Activated CD4-positive, CD25-positive, alpha-beta regulatory T cell (primary cell): ENCODE measurements at regions not wholly inside any gene's neighbourhood (a gene's known extent, or its start where the extent isn't known, plus 50 kb on each side); places are given as distances from the start of the nearest gene placed in this dataset.
"Not testable (repeated sequence)": the region's sequence is repeated elsewhere in the genome, so short reads cannot be mapped to it uniquely, and the experiment has no call there.

Experiments
- DNase-seq, 4 experiments: peaks; one replicate each; lab custom pipeline; 2025; lab: John Stamatoyannopoulos, UW

GRCh38 chr6:142016666-142017065 is 116.1 kb upstream of the GJE1 start:
- DNase-seq, result not testable (repeated sequence)

GRCh38 chr6:142015463-142015862 is 117.3 kb upstream of the GJE1 start:
- DNase-seq, result not testable (repeated sequence)

GRCh38 chr6:142015011-142015410 is 117.7 kb upstream of the GJE1 start:
- DNase-seq, result no peak

GRCh38 chr6:142014515-142014914 is 118.2 kb upstream of the GJE1 start:
- no peak for DNase-seq

GRCh38 chr6:142013875-142014495 is 118.7 kb upstream of the GJE1 start:
- no peak for DNase-seq

GRCh38 chr6:142013287-142013686 is 119.4 kb upstream of the GJE1 start:
- DNase-seq, result no peak

GRCh38 chr6:142011775-142012174 is 121.0 kb upstream of the GJE1 start:
- DNase-seq, result no peak

GRCh38 chr6:142011156-142011555 is 121.6 kb upstream of the GJE1 start:
- DNase-seq, result no peak

DNA sequence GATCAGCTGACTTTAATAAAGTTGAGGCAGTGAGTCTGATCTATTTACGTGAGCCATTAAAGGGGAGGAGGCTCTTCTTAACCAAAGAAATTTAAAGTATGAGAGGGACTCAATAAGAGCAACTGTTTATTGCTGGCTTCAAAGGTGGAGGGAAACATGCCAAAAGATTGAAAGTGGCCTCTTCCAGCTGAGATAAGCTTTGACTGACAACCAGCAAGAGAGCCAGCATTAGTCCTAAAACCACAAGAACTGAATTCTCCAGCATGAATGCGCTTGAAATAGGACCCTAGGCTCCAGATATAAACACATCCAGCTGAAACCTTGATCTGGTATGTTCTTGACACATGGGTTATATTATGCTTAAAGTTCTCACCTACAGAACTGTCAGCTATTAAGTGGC is 123.1 kb upstream of the GJE1 start:
- DNase-seq, result no peak

DNA sequence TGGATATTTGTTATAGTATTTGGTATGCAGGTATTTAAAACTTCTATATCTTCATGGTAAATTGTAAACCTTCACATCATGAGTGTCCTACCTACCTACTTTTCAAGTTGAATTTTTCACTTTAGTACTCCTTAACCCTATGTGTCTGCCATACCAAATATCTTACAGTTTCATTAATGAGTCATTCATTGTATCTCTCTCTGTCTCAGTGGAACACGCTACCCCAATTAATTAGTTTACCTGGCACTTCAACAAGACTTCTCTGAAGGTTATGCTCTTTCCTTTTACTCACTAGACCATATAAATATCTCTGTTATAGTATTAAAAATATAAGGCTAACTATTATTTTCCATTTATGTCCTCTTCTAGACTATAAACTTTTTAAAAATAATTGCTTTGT is 123.9 kb upstream of the GJE1 start:
- no peak for DNase-seq

DNA sequence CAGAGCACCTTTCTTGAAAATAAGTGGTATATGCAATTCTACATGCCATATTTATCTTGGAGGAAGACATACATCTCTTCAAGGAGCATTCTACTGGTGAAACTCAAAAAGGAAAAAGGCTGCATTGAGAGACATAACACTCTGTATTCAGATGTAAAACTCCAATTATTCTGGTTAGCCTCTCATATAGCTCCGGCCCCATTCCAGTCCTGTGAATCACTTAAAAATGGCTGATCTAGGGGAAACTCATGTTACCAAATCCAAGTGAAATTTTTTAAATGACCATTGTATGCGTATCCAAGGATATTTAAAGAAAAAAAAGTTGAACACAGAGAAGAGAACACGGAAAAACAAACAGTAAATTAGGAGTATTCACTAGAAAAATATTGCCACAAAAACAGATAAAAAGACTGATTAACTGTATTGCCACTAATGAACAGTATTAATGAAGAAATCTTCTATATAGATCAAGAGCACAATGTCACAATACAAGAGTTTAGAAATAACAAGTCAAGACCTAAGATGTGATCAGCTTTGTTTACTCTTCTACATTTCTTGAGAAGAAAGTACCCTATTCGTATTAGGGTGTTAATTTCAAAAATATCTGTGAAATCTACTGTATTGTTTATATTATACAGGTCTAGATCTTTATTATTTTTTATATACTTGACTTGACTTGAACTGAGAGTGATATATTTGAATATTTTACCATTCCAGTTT is 124.5 kb upstream of the GJE1 start:
- no peak for DNase-seq

DNA sequence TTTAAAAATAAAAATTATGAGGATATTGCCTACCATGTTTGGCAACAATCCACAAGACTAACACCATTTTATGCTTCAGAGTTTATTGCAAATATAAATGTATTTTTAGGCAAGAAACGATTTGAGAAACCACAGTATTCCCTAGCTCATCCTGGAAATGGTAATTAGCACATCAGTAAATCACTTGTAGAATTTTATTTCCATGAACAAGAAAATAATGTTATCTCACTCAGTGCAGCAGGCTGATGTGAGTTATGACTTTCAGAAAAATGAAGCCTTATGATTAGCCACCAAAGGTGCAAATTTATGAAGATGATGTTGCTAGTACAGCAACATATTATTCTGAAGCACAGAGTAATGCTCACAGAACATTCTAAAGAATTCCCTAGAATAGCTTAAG is 127.7 kb upstream of the GJE1 start:
- no peak for DNase-seq

GRCh38 chr6:142002825-142003405 is 129.8 kb upstream of the GJE1 start:
- no peak for DNase-seq

DNA sequence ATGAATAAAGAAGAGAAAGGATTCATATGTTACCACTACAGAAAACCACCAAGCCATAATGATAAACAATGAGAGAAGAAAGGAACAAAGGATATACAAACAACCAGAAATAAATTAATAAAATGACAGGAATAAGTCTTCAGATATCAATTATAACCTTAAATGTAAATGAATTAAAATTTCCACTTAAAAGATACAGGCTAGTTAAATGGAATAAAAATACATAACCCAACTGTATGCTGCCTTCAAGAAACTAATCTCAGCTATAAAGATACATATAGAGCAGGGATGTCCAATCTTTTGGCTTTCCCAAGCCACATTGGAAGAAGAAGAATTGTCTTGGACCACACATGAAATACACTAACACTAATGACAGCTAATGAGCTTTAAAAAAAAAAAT is 135.9 kb upstream of the GJE1 start:
- no peak for DNase-seq

- no peak for DNase-seq
These were observed 140.6 kb upstream of the GJE1 start for GRCh38 chr6:141992109-141992508.

- no peak for DNase-seq
These were observed 141.9 kb upstream of the GJE1 start for GRCh38 chr6:141990840-141991239.

- DNase-seq, result no peak
These were observed 143.1 kb upstream of the GJE1 start for GRCh38 chr6:141989706-141989959.

- no peak for DNase-seq
These were observed 143.6 kb upstream of the GJE1 start for GRCh38 chr6:141988954-141989705.

- DNase-seq, result no peak
These were observed 144.4 kb upstream of the GJE1 start for GRCh38 chr6:141988327-141988726.

DNA sequence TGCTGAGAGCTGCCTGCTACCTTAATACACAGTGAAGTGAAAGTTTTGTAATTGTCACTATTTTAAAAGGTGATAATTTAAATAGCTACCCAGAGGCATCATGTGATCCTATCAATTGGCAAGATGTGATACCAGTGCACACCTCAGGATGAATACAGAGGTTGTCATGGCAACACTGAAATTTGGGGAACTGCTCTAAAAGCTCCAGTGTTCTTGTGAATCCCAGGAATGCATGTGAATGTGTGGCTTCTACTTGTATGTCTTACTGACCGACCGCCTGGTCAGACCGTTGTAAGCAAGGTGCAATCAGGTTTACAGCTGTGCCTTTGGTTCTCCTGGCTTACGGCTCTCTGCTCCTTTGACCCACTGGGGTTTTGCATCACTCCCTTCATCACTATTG is 146.3 kb upstream of the GJE1 start:
- DNase-seq, result no peak

DNA sequence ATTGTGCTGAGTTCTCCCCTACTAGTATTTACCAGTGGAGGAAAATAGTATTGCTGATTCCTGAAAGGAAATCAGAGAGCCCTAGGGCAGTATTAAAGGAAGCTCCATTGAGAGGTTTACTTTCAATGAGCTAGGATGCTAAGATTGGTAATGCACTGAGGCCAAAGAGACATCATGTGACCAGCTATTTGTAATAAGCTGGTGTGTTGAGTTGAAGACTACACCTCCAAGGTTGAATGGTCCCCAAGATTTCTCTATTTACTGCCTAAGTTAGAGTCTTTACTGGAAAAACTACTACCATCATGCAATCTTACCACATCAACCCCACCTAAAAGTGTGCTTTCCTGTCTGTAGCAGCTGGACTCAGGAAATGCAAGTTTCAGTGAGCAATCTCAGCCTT is 151.5 kb upstream of the GJE1 start:
- DNase-seq, result no peak

GRCh38 chr6:141977782-141978181 is 154.9 kb upstream of the GJE1 start:
- DNase-seq, result no peak

DNA sequence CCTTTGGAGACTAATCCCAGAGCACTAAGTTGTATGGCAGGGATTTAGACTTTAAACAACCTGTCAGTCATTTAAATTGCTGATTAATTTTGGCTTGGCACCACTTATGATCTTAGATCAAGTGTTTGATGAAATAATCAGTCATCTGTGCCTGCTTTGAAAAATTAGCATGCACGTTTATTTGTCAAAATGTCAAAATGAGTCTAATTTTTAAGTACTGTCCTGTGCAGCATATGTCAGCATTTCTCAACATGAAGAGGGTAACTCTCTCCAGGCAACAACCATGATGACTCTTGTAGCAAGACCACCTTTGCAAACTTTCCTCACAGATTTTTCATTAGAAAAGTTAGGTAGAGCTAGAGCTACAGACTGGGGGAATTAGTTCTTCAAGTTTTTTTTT is 155.7 kb upstream of the GJE1 start:
- DNase-seq, result no peak
